ENCODE measurements at regions not wholly inside any gene's neighbourhood (a gene's known extent, or its start where the extent isn't known, plus 50 kb on each side); places are given as distances from the start of the nearest gene placed in this dataset.

- no peak for DNase-seq (ENCODE audit: low spot score)
- Mint-ChIP-seq H3K27ac (ENCODE audit: unreplicated experiment) (no peak overlapping the region), H3K27me3 (ENCODE audit: unreplicated experiment) (no peaks in the 10 kb centered on the region), H3K9me3 (ENCODE audit: unreplicated experiment) (no peaks in the 10 kb centered on the region), H3K36me3 (ENCODE audit: low read depth, unreplicated experiment) (no peaks in the 10 kb centered on the region), H3K4me1 (ENCODE audit: unreplicated experiment) (no peaks in the 10 kb centered on the region), H3K4me3 (ENCODE audit: unreplicated experiment) (no peak overlapping the region)
- no peak for TF ChIP-seq CTCF (IDR thresholded peaks at IDR 0.05; ENCODE audit: unreplicated experiment)
Measured at GRCh38 chr1:233452724-233453123, 125.2 kb downstream of the MAP3K21 start.

DNA sequence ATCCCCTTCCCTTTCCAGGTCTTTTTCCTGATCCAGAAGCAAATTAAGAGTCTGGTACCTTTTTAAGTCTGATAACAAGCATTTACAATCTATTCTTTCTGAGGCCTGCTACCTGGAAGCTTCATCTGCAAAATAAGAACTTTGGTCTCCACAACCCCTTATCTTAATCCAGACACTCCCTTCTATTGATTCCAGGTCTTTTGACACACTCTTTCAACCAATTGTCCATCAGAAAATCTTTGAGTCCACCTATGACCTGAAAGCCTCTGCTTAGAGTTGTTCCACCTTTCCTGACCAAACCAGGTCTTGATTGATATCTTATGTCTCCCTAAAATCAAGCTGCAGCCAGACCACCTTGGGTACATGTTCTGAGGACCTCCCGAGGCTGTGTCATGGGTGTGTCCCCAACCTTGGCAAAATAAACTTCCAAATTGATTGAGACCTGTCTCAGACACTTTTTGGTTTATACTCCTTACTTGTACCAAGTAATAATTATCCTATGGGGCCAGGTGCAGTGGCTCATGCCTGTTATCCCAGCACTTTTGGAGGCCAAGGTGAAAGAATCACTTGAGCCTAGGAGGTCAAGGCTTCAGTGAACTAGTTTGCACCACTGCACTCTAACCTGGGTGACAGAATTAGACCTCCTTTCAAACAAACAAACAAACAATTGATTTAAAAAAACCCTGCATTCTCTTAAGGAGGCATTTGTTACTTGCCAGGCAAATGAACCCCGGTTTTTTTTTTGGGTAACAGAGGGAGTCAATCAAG, 126.1 kb downstream of the MAP3K21 start:
- H3K4me1 Mint-ChIP-seq (ENCODE audit: unreplicated experiment), result no peaks in the 10 kb centered on the region
- H3K9me3 Mint-ChIP-seq (ENCODE audit: unreplicated experiment), result no peaks in the 10 kb centered on the region
- no peak for TF ChIP-seq CTCF (IDR thresholded peaks at IDR 0.05; ENCODE audit: unreplicated experiment)
- H3K27me3 Mint-ChIP-seq (ENCODE audit: unreplicated experiment), result no peaks in the 10 kb centered on the region
- H3K27ac Mint-ChIP-seq (ENCODE audit: unreplicated experiment), result no peak overlapping the region
- no peak overlapping the region for H3K4me3 Mint-ChIP-seq (ENCODE audit: unreplicated experiment)
- no peak for DNase-seq (ENCODE audit: low spot score)
- H3K36me3 Mint-ChIP-seq (ENCODE audit: low read depth, unreplicated experiment), result no peaks in the 10 kb centered on the region

- Mint-ChIP-seq H3K27ac (ENCODE audit: unreplicated experiment) (no peak overlapping the region), H3K36me3 (ENCODE audit: low read depth, unreplicated experiment) (no peaks in the 10 kb centered on the region), H3K4me3 (ENCODE audit: unreplicated experiment) (no peak overlapping the region), H3K9me3 (ENCODE audit: unreplicated experiment) (no peaks in the 10 kb centered on the region), H3K4me1 (ENCODE audit: unreplicated experiment) (no peaks in the 10 kb centered on the region), H3K27me3 (ENCODE audit: unreplicated experiment) (peaks cover 1% of the 10 kb centered on the region)
- TF ChIP-seq CTCF (IDR thresholded peaks at IDR 0.05; ENCODE audit: unreplicated experiment), result no peak
- no peak for DNase-seq (ENCODE audit: low spot score)
Measured at GRCh38 chr1:233459470-233459945, 132.0 kb downstream of the MAP3K21 start.

DNA sequence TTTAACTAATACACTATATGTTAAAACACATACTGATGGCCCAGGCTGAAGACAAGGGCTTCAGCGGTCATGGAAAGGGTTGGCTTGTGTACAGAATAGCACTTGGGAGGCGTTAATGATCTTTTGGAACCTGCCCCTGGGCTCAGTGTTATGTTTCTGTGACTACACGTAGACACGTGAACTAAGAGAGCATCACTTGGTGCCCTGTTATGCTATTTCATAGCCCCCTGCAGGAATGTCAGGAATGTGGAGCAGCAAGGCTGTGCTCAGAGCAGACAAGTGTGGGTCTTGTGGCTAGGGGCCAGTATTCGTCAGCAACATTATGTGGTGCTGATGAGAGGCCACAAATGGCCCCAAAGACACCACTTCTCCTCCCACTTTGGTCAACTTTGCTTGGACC, 132.4 kb downstream of the MAP3K21 start:
- H3K9me3 Mint-ChIP-seq (ENCODE audit: unreplicated experiment), result no peaks in the 10 kb centered on the region
- TF ChIP-seq CTCF (IDR thresholded peaks at IDR 0.05; ENCODE audit: unreplicated experiment), result no peak
- H3K36me3 Mint-ChIP-seq (ENCODE audit: low read depth, unreplicated experiment), result no peaks in the 10 kb centered on the region
- H3K27me3 Mint-ChIP-seq (ENCODE audit: unreplicated experiment), result peaks cover 1% of the 10 kb centered on the region
- no peaks in the 10 kb centered on the region for H3K4me1 Mint-ChIP-seq (ENCODE audit: unreplicated experiment)
- no peak for DNase-seq (ENCODE audit: low spot score)
- H3K27ac Mint-ChIP-seq (ENCODE audit: unreplicated experiment), result no peak overlapping the region
- no peak overlapping the region for H3K4me3 Mint-ChIP-seq (ENCODE audit: unreplicated experiment)

DNA sequence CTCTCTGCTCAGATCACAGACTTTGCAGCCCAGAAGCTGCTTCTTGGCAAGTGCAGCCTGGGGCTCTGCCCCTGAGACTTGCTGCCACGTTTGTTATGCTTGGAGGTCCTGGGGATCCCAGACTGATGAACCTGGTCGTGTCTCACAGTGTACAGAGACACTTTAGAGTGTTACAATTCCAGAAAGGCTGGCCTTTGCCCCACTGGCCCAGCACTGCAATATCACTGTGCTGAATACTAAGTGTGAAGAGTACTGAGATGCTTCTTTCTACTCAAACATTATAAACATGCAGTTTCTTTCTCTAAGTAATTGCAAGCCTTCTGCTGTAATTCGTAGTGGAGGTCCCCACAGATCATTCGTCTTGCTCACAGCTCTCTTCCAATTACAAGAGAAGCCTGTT, 133.2 kb downstream of the MAP3K21 start:
- Mint-ChIP-seq H3K9me3 (ENCODE audit: unreplicated experiment) (no peaks in the 10 kb centered on the region), H3K27ac (ENCODE audit: unreplicated experiment) (no peak overlapping the region), H3K27me3 (ENCODE audit: unreplicated experiment) (peaks cover 1% of the 10 kb centered on the region), H3K4me1 (ENCODE audit: unreplicated experiment) (no peaks in the 10 kb centered on the region), H3K4me3 (ENCODE audit: unreplicated experiment) (no peak overlapping the region), H3K36me3 (ENCODE audit: low read depth, unreplicated experiment) (no peaks in the 10 kb centered on the region)
- no peak for DNase-seq (ENCODE audit: low spot score)
- TF ChIP-seq CTCF (IDR thresholded peaks at IDR 0.05; ENCODE audit: unreplicated experiment), result no peak

All from endothelial cell (in vitro differentiated cells).